ENCODE measurements at regions not wholly inside any gene's neighbourhood (a gene's known extent, or its start where the extent isn't known, plus 50 kb on each side); places are given as distances from the start of the nearest gene placed in this dataset.
A peak's percentile ranks its signal among the peaks of the same experiment; 100 is the strongest.

- TF ChIP-seq, protein P1, sequence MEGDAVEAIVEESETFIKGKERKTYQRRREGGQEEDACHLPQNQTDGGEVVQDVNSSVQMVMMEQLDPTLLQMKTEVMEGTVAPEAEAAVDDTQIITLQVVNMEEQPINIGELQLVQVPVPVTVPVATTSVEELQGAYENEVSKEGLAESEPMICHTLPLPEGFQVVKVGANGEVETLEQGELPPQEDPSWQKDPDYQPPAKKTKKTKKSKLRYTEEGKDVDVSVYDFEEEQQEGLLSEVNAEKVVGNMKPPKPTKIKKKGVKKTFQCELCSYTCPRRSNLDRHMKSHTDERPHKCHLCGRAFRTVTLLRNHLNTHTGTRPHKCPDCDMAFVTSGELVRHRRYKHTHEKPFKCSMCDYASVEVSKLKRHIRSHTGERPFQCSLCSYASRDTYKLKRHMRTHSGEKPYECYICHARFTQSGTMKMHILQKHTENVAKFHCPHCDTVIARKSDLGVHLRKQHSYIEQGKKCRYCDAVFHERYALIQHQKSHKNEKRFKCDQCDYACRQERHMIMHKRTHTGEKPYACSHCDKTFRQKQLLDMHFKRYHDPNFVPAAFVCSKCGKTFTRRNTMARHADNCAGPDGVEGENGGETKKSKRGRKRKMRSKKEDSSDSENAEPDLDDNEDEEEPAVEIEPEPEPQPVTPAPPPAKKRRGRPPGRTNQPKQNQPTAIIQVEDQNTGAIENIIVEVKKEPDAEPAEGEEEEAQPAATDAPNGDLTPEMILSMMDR (IDR thresholded peaks at IDR 0.05; ENCODE audit: low read depth, low read length, poor library complexity, severe bottlenecking): peak; percentile 60
- TF ChIP-seq EZH2phosphoT487 (IDR thresholded peaks at IDR 0.05; ENCODE audit: borderline replicate concordance, low read length): no peak
Measured at GRCh38 chr15:95025924-95026728, 794.8 kb downstream of the MCTP2 start.

Measured in DOHH2 (cell line).